ENCODE measurements at regions not wholly inside any gene's neighbourhood (a gene's known extent, or its start where the extent isn't known, plus 50 kb on each side); places are given as distances from the start of the nearest gene placed in this dataset.
"Not testable (repeated sequence)": the region's sequence is repeated elsewhere in the genome, so short reads cannot be mapped to it uniquely, and the experiment has no call there.

DNA sequence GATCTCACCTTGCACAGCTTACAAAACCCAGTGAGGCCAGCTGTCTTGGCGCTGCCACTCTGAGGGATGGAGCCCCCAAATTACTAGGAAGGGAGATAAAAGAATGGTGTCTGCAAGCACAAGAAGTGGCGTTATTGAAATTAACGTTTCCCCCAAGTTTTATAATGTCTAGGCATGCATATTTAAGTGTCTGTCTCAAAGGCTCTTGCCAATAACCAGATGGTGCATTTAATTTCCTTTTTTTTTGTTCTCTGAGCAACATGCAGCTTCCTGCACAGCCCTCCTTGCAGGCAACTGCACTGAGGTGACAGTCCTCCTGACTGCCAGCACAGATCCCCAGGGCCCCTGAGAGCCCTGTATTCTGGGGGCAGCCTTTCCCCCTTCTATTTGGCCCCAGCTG lies 179.8 kb upstream of the OSBPL11 start:
- CTCF ChIA-PET; H3K4me3 ChIP-seq (ENCODE audit: low read length); H4K20me1 ChIP-seq (ENCODE audit: low read length); POLR2A ChIA-PET (ENCODE audit: unreplicated experiment); H3K36me3 ChIP-seq (ENCODE audit: low read depth, low read length); H3K9ac ChIP-seq (ENCODE audit: low read length); intact Hi-C loops (cut with micrococcal nuclease); H3K27ac ChIP-seq (ENCODE audit: low read length); H3K9me2 ChIP-seq (replicated peaks; ENCODE audit: low read length); H2AFZ ChIP-seq (ENCODE audit: low read length); H3K27me3 ChIP-seq (ENCODE audit: low read length); ATAC-seq; H3K79me2 ChIP-seq (ENCODE audit: low read length); BruUV-seq (replicated peaks); H3K4me1 ChIP-seq (ENCODE audit: insufficient read depth, low read length); H3K9me3 ChIP-seq (ENCODE audit: low read length); H3F3A ChIP-seq (ENCODE audit: low read length, unreplicated experiment); DNase-seq; H3K4me2 ChIP-seq (ENCODE audit: low read length): not testable (repeated sequence)

DNA sequence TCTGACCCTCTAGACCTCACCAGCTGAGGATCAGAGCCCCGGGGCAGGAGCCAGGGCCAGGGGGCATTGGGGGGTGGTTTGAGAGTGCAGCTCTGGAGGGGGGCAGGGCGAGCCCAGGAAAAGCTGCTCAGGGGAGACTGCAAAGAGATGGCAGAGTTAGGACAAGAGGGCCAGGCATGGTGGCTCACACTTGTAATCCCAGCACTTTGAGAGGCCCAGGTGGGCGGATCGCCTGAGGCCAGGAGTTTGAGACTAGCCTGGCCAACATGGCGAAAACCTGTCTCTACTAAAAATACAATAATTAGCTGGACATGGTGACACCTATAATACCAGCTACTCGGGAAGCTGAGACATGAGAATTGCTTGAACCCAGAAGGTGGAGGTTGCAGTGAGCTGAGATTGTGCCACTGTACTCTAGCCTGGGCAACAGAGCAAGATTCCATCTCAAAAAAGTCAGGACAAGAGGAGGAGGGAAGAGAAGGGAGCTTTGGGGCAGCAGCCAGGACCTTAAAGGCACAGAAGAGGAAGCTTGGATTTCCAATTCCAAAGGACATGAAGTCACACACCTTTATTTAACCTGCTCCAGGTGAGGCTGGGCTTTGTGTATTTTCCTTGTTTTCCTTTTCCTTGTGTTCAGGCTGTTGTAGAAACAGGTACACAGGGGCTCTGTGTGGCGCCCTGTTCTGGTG lies 180.5 kb upstream of the OSBPL11 start:
- H3K9me2 ChIP-seq (replicated peaks; ENCODE audit: low read length); H3K27ac ChIP-seq (ENCODE audit: low read length); CTCF ChIA-PET; H3F3A ChIP-seq (ENCODE audit: low read length, unreplicated experiment); ATAC-seq; H3K4me3 ChIP-seq (ENCODE audit: low read length); H2AFZ ChIP-seq (ENCODE audit: low read length); DNase-seq; H3K27me3 ChIP-seq (ENCODE audit: low read length); H3K9me3 ChIP-seq (ENCODE audit: low read length); POLR2A ChIA-PET (ENCODE audit: unreplicated experiment); H3K36me3 ChIP-seq (ENCODE audit: low read depth, low read length); H3K9ac ChIP-seq (ENCODE audit: low read length); intact Hi-C loops (cut with micrococcal nuclease); BruUV-seq (replicated peaks); H3K79me2 ChIP-seq (ENCODE audit: low read length); H3K4me2 ChIP-seq (ENCODE audit: low read length); H4K20me1 ChIP-seq (ENCODE audit: low read length); H3K4me1 ChIP-seq (ENCODE audit: insufficient read depth, low read length): not testable (repeated sequence)

DNA sequence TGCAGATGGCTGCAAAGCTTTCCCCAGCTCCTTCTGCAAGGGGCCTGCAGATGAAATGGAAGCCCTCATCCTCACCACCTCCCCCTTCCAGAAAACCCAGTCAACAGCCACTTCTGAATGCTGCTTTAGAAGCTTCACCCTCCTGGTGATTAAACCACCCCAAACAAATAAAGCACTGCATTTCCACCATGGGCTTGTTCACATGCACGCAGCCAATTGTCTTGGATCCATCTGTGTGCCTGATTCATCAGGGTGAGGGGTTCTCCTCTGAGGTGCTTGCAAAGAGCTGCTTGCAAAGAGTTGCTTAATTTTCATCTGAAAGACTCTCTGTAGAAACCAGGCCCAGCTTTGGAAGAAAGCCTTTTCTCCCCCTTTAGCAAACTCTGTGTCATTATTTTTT lies 184.0 kb upstream of the OSBPL11 start:
- H3K9me2 ChIP-seq (replicated peaks; ENCODE audit: low read length); H3K4me3 ChIP-seq (ENCODE audit: low read length); H3K79me2 ChIP-seq (ENCODE audit: low read length); H3K36me3 ChIP-seq (ENCODE audit: low read depth, low read length); H3K9me3 ChIP-seq (ENCODE audit: low read length); H4K20me1 ChIP-seq (ENCODE audit: low read length); H2AFZ ChIP-seq (ENCODE audit: low read length); POLR2A ChIA-PET (ENCODE audit: unreplicated experiment); H3F3A ChIP-seq (ENCODE audit: low read length, unreplicated experiment); DNase-seq; intact Hi-C loops (cut with micrococcal nuclease); H3K27ac ChIP-seq (ENCODE audit: low read length); H3K9ac ChIP-seq (ENCODE audit: low read length); H3K4me2 ChIP-seq (ENCODE audit: low read length); CTCF ChIA-PET; ATAC-seq; H3K27me3 ChIP-seq (ENCODE audit: low read length); BruUV-seq (replicated peaks); H3K4me1 ChIP-seq (ENCODE audit: insufficient read depth, low read length): not testable (repeated sequence)

DNA sequence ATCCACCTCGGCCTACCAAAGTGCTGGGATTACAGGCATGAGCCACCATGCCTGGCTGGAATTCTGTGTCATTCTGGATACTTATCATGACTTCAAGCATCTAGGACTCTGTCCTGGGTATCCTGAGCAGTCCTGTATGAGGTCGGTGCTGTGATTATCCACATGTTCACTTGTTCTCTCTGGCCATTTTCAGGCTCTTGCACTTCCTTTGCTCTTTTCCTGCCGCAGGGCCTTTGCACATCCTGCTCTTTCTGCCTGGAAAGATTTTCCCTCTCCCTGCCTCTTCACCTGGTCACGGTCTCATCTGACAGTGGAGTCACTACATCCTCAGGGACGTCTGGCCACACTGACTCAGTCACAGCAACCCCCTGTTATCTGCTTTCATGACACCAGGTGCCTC lies 184.6 kb upstream of the OSBPL11 start:
- BruUV-seq (replicated peaks); H2AFZ ChIP-seq (ENCODE audit: low read length); H3F3A ChIP-seq (ENCODE audit: low read length, unreplicated experiment); POLR2A ChIA-PET (ENCODE audit: unreplicated experiment); H3K4me2 ChIP-seq (ENCODE audit: low read length); H3K36me3 ChIP-seq (ENCODE audit: low read depth, low read length); H3K9me3 ChIP-seq (ENCODE audit: low read length); DNase-seq; H3K79me2 ChIP-seq (ENCODE audit: low read length); H3K4me1 ChIP-seq (ENCODE audit: insufficient read depth, low read length); ATAC-seq; H3K9ac ChIP-seq (ENCODE audit: low read length); H3K27ac ChIP-seq (ENCODE audit: low read length); CTCF ChIA-PET; H3K4me3 ChIP-seq (ENCODE audit: low read length); intact Hi-C loops (cut with micrococcal nuclease); H3K27me3 ChIP-seq (ENCODE audit: low read length); H3K9me2 ChIP-seq (replicated peaks; ENCODE audit: low read length); H4K20me1 ChIP-seq (ENCODE audit: low read length): not testable (repeated sequence)

DNA sequence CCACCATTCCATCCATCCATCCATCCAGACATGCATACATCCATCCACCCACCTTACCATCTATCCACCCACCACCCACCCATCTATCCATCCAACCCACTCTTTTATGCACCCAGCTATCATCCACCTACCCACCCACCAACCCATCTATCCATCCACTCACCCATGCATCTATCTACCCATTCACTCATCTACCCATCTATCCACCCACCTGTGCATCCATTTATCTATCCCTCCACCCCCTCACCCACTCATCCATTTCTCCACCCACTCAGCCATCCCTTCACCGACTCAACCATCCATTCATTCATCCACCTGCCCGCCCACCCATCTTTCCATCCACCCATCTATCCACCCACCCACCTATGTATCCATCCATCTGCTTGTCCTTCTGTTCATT lies 186.4 kb upstream of the OSBPL11 start:
- H3K79me2 ChIP-seq (ENCODE audit: low read length); DNase-seq; H2AFZ ChIP-seq (ENCODE audit: low read length); H3K9me2 ChIP-seq (replicated peaks; ENCODE audit: low read length); H3K4me1 ChIP-seq (ENCODE audit: insufficient read depth, low read length); BruUV-seq (replicated peaks); H3K36me3 ChIP-seq (ENCODE audit: low read depth, low read length); H3K27me3 ChIP-seq (ENCODE audit: low read length); H4K20me1 ChIP-seq (ENCODE audit: low read length); POLR2A ChIA-PET (ENCODE audit: unreplicated experiment); H3K27ac ChIP-seq (ENCODE audit: low read length); H3K4me3 ChIP-seq (ENCODE audit: low read length); H3K4me2 ChIP-seq (ENCODE audit: low read length); intact Hi-C loops (cut with micrococcal nuclease); CTCF ChIA-PET; ATAC-seq; H3F3A ChIP-seq (ENCODE audit: low read length, unreplicated experiment); H3K9me3 ChIP-seq (ENCODE audit: low read length); H3K9ac ChIP-seq (ENCODE audit: low read length): not testable (repeated sequence)

DNA sequence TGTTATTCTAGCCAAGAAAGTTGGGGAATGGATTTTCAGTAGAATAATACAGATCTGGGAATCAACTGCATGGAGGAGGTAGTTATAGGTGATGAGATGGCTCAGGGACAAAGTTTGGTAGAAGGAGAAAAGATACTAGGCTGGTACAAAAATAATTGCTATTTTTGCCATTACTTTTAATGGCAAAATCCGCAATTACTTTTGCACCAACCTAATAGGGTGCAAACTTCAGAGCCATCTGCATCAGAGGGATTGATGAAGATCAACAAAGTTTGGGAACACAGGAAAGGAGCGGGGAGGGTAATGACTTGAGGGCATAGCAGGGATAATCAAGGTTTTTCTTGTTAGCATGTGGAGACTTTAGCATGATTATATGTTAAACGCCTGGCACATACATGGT lies 178.7 kb upstream of the ROPN1B start:
- H3K9me3 ChIP-seq (ENCODE audit: low read length); BruUV-seq (replicated peaks); H3K27ac ChIP-seq (ENCODE audit: low read length); H3K27me3 ChIP-seq (ENCODE audit: low read length); H3K4me3 ChIP-seq (ENCODE audit: low read length); H3K9ac ChIP-seq (ENCODE audit: low read length); H3K9me2 ChIP-seq (replicated peaks; ENCODE audit: low read length); intact Hi-C loops (cut with micrococcal nuclease); ATAC-seq; CTCF ChIA-PET; H3K79me2 ChIP-seq (ENCODE audit: low read length); H4K20me1 ChIP-seq (ENCODE audit: low read length); H3K4me2 ChIP-seq (ENCODE audit: low read length); H3F3A ChIP-seq (ENCODE audit: low read length, unreplicated experiment); DNase-seq; H3K4me1 ChIP-seq (ENCODE audit: insufficient read depth, low read length); POLR2A ChIA-PET (ENCODE audit: unreplicated experiment); H2AFZ ChIP-seq (ENCODE audit: low read length); H3K36me3 ChIP-seq (ENCODE audit: low read depth, low read length): not testable (repeated sequence)

DNA sequence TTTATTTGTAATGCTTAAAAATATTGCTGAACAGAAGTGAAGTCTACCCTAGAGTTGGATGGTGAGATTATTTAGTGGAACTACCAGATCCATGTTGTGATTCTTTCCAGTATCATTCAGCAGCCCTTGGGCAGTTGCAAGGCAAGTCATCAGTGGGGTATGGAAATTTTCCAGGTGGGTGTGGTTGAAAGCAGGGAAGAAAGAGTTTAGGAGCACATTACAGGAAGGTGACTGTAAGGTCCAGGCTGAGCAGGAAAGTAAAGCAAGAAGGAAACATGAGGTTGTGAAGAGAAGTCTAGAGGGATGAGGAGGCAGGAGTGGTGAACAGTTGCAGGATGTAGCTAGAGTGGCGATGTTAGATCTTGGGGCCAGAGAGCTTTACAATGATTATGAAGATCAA lies 178.0 kb upstream of the ROPN1B start:
- H3K4me2 ChIP-seq (ENCODE audit: low read length); H3K27me3 ChIP-seq (ENCODE audit: low read length); H3K9ac ChIP-seq (ENCODE audit: low read length); POLR2A ChIA-PET (ENCODE audit: unreplicated experiment); ATAC-seq; H3K4me3 ChIP-seq (ENCODE audit: low read length); H3K36me3 ChIP-seq (ENCODE audit: low read depth, low read length); H3K9me3 ChIP-seq (ENCODE audit: low read length); H2AFZ ChIP-seq (ENCODE audit: low read length); H3K27ac ChIP-seq (ENCODE audit: low read length); H3K9me2 ChIP-seq (replicated peaks; ENCODE audit: low read length); intact Hi-C loops (cut with micrococcal nuclease); CTCF ChIA-PET; H3K4me1 ChIP-seq (ENCODE audit: insufficient read depth, low read length); H3F3A ChIP-seq (ENCODE audit: low read length, unreplicated experiment); H3K79me2 ChIP-seq (ENCODE audit: low read length); H4K20me1 ChIP-seq (ENCODE audit: low read length); BruUV-seq (replicated peaks): not testable (repeated sequence)
- DNase-seq: peak; percentile 51
